ENCODE measurements at regions not wholly inside any gene's neighbourhood (a gene's known extent, or its start where the extent isn't known, plus 50 kb on each side); places are given as distances from the start of the nearest gene placed in this dataset.
A peak's percentile ranks its signal among the peaks of the same experiment; 100 is the strongest.

- Histone ChIP-seq H3K4me3 (ENCODE audit: low read length in 2 of 2) (no peak overlapping the region), H3K27me3 (ENCODE audit: insufficient read depth, low read length) (no peaks in the 10 kb centered on the region), H3K4me1 (ENCODE audit: insufficient read depth, low read length) (no peaks in the 10 kb centered on the region), H3K36me3 (ENCODE audit: insufficient read depth, low read length) (no peaks in the 10 kb centered on the region), H3K9me3 (ENCODE audit: control insufficient read depth in 1 of 2, low read length in 2 of 2) (peaks cover 0 to 5% of the 10 kb centered on the region in 2 donors), H3K27ac (ENCODE audit: low read depth, low read length) (no peak overlapping the region)
- Mint-ChIP-seq H3K4me3 (no peak overlapping the region), H3K27ac (no peak overlapping the region), H3K4me1 (no peaks in the 10 kb centered on the region), H3K9me3 (peaks cover 0 to 12% (median 8%) of the 10 kb centered on the region in 8 donors), H3K36me3 (no peaks in the 10 kb centered on the region), H3K27me3 (no peaks in the 10 kb centered on the region)
- intact Hi-C loops (cut with micrococcal nuclease) = no loop called here
- POLR2A ChIA-PET (ENCODE audit: partially characterized antibody) = no interaction called here
- DNase-seq = no peak
- CTCF ChIA-PET (ENCODE audit: partially characterized antibody) = no interaction called here
Observed at GRCh38 chr10:53006663-53007526, 234.3 kb upstream of the MBL2 start.

DNA sequence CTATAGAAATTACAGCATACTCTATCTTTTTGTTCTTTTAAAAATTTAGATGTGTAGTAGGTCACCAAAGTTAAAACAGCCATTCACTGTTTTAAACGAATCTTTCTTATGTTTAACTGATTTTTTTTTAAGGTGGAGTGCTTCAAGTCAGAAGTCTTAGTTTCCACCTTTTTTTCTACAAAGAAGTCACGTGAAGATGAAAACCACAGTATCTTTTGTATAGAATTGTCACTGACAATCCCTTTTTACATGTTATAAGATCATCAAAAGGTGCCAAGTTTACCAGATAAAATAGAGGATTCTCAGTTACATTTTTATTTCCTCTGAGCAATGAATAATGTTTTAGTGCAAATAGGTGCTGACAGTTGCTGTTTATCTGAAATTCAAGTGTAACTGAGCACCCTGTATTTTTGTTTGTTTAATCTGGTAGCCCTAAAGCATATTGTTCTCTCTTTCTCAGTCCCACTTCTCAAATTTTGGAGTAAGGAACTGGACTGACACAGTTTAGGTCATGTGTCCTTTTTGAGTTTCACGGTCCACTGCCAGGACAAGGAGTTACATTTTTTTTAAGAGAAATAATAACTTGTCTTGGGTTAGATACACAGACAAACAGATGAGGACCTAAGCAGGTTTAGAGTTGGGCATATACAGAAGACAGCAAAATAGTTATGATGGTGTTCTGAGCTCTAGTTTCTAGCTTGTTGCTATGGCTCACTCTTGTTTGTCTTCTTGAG lies 233.2 kb upstream of the MBL2 start:
- no peak overlapping the region for H3K27ac Mint-ChIP-seq
- Histone ChIP-seq H3K27me3 (ENCODE audit: insufficient read depth, low read length) (no peaks in the 10 kb centered on the region), H3K36me3 (ENCODE audit: insufficient read depth, low read length) (no peaks in the 10 kb centered on the region), H3K27ac (ENCODE audit: low read depth, low read length) (no peak overlapping the region), H3K4me3 (ENCODE audit: low read length in 2 of 2) (no peak overlapping the region), H3K9me3 (ENCODE audit: control insufficient read depth in 1 of 2, low read length in 2 of 2) (peaks cover 0 to 5% of the 10 kb centered on the region in 2 donors), H3K4me1 (ENCODE audit: insufficient read depth, low read length) (no peaks in the 10 kb centered on the region)
- H3K27me3 Mint-ChIP-seq = no peaks in the 10 kb centered on the region
- no peaks in the 10 kb centered on the region for H3K36me3 Mint-ChIP-seq
- ChIA-PET CTCF (ENCODE audit: partially characterized antibody) (no interaction called here), POLR2A (ENCODE audit: partially characterized antibody) (no interaction called here)
- no peak overlapping the region for H3K4me3 Mint-ChIP-seq
- no peak for DNase-seq
- intact Hi-C loops (cut with micrococcal nuclease) = no loop called here
- H3K4me1 Mint-ChIP-seq = no peaks in the 10 kb centered on the region
- H3K9me3 Mint-ChIP-seq = peaks cover 0 to 12% (median 9%) of the 10 kb centered on the region in 8 donors

DNA sequence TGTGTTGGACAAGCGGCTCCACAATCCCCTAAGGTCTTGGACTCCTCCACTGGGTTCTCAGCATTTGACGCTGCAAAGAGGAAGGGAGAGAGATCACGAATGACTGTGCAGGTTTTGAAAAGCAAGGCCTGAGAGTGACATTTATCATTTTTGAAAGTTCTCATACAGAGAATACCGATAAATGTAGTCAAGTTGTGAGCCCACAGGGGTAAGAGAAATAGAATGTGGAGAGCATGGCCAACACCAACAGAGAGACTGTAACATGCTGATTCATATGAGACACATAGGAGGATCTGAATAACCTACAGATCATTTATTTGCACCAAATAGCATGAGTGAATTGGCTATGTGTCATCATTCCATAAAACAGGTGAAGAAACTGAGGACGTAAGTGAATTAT lies 230.5 kb upstream of the MBL2 start:
- Mint-ChIP-seq H3K36me3 (no peaks in the 10 kb centered on the region), H3K4me3 (no peak overlapping the region), H3K9me3 (peaks cover 0 to 18% (median 9%) of the 10 kb centered on the region in 8 donors), H3K4me1 (no peaks in the 10 kb centered on the region), H3K27ac (no peak overlapping the region), H3K27me3 (no peaks in the 10 kb centered on the region)
- Histone ChIP-seq H3K27ac (ENCODE audit: low read depth, low read length) (no peak overlapping the region), H3K9me3 (ENCODE audit: control insufficient read depth in 1 of 2, low read length in 2 of 2) (peaks cover 0 to 5% of the 10 kb centered on the region in 2 donors), H3K4me3 (ENCODE audit: low read length in 2 of 2) (no peak overlapping the region), H3K36me3 (ENCODE audit: insufficient read depth, low read length) (no peaks in the 10 kb centered on the region), H3K4me1 (ENCODE audit: insufficient read depth, low read length) (no peaks in the 10 kb centered on the region), H3K27me3 (ENCODE audit: insufficient read depth, low read length) (no peaks in the 10 kb centered on the region)
- ChIA-PET POLR2A (ENCODE audit: partially characterized antibody) (no interaction called here), CTCF (ENCODE audit: partially characterized antibody) (no interaction called here)
- no peak for DNase-seq
- intact Hi-C loops (cut with micrococcal nuclease) = no loop called here

- Histone ChIP-seq H3K36me3 (ENCODE audit: insufficient read depth, low read length) (no peaks in the 10 kb centered on the region), H3K4me3 (ENCODE audit: low read length in 2 of 2) (no peak overlapping the region), H3K9me3 (ENCODE audit: control insufficient read depth in 1 of 2, low read length in 2 of 2) (peaks cover 0 to 5% of the 10 kb centered on the region in 2 donors), H3K27ac (ENCODE audit: low read depth, low read length) (no peak overlapping the region), H3K4me1 (ENCODE audit: insufficient read depth, low read length) (no peaks in the 10 kb centered on the region), H3K27me3 (ENCODE audit: insufficient read depth, low read length) (no peaks in the 10 kb centered on the region)
- H3K36me3 Mint-ChIP-seq = no peaks in the 10 kb centered on the region
- no peak for DNase-seq
- intact Hi-C loops (cut with micrococcal nuclease) = no loop called here
- H3K9me3 Mint-ChIP-seq = peaks cover 0 to 18% (median 10%) of the 10 kb centered on the region in 8 donors
- no peaks in the 10 kb centered on the region for H3K4me1 Mint-ChIP-seq
- ChIA-PET CTCF (ENCODE audit: partially characterized antibody) (no interaction called here), POLR2A (ENCODE audit: partially characterized antibody) (no interaction called here)
- no peak overlapping the region for H3K4me3 Mint-ChIP-seq
- H3K27ac Mint-ChIP-seq = no peak overlapping the region
- H3K27me3 Mint-ChIP-seq = no peaks in the 10 kb centered on the region
Observed at GRCh38 chr10:52999681-53000080, 227.1 kb upstream of the MBL2 start.

DNA sequence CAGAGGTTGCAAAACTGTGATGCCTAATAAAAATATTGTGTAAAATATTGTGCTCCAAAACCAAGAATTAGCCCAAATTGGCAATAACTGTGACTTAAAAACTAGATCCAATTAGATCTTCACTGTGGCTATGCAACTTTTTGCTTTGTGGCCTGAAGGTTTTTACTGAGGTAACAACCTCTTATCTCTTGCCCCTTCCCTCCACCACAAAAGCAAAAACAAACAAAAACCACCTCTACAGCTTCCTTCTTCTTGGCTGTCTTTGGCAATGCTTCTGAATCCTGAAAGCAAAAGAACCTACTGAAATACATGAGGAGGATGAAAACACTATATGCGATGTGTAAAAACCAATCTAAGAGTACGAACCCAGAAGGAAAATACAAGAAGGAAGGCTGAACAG lies 226.7 kb upstream of the MBL2 start:
- Histone ChIP-seq H3K27ac (ENCODE audit: low read depth, low read length) (no peak overlapping the region), H3K27me3 (ENCODE audit: insufficient read depth, low read length) (no peaks in the 10 kb centered on the region), H3K4me1 (ENCODE audit: insufficient read depth, low read length) (no peaks in the 10 kb centered on the region), H3K9me3 (ENCODE audit: control insufficient read depth in 1 of 2, low read length in 2 of 2) (peaks cover 0 to 5% of the 10 kb centered on the region in 2 donors), H3K4me3 (ENCODE audit: low read length in 2 of 2) (no peak overlapping the region), H3K36me3 (ENCODE audit: insufficient read depth, low read length) (no peaks in the 10 kb centered on the region)
- ChIA-PET CTCF (ENCODE audit: partially characterized antibody) (no interaction called here), POLR2A (ENCODE audit: partially characterized antibody) (no interaction called here)
- no peaks in the 10 kb centered on the region for H3K36me3 Mint-ChIP-seq
- peaks cover 0 to 18% (median 8%) of the 10 kb centered on the region in 8 donors for H3K9me3 Mint-ChIP-seq
- DNase-seq = no peak
- H3K27me3 Mint-ChIP-seq = no peaks in the 10 kb centered on the region
- H3K27ac Mint-ChIP-seq = peak overlapping the region in 1 of 7 donors; percentile 39
- intact Hi-C loops (cut with micrococcal nuclease) = no loop called here
- no peaks in the 10 kb centered on the region for H3K4me1 Mint-ChIP-seq
- no peak overlapping the region for H3K4me3 Mint-ChIP-seq

DNA sequence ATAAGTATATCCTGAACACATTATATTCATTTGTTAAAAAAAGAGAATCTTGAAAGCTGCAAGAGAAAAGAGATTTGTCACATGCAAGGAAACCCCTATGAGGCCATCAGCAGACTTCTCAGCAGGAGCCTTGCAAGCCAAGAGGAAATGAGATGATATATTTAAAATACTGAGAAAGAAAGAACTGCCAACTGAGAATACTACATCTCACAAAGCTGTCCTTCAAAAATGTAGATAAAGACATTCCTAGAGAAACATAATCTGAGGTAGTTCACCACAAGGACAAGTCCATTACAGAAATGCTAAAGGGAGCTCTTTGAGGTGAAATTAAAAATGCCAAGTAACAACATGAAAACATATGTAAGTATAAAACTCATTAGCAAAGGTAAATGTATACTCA lies 224.4 kb upstream of the MBL2 start:
- peaks cover 0 to 18% (median 7%) of the 10 kb centered on the region in 8 donors for H3K9me3 Mint-ChIP-seq
- no peaks in the 10 kb centered on the region for H3K36me3 ChIP-seq (ENCODE audit: insufficient read depth, low read length)
- H3K27ac Mint-ChIP-seq = no peak overlapping the region
- no peaks in the 10 kb centered on the region for H3K4me1 ChIP-seq (ENCODE audit: insufficient read depth, low read length)
- ChIA-PET POLR2A (ENCODE audit: partially characterized antibody) (no interaction called here), CTCF (ENCODE audit: partially characterized antibody) (no interaction called here)
- no peak overlapping the region for H3K27ac ChIP-seq (ENCODE audit: low read depth, low read length)
- H3K27me3 ChIP-seq (ENCODE audit: insufficient read depth, low read length) = no peaks in the 10 kb centered on the region
- no peaks in the 10 kb centered on the region for H3K27me3 Mint-ChIP-seq
- no peak overlapping the region for H3K4me3 ChIP-seq (ENCODE audit: low read length in 2 of 2)
- no peaks in the 10 kb centered on the region for H3K36me3 Mint-ChIP-seq
- no peak for DNase-seq
- H3K4me1 Mint-ChIP-seq = no peaks in the 10 kb centered on the region
- intact Hi-C loops (cut with micrococcal nuclease) = no loop called here
- no peaks in the 10 kb centered on the region for H3K9me3 ChIP-seq (ENCODE audit: control insufficient read depth in 1 of 2, low read length in 2 of 2)
- H3K4me3 Mint-ChIP-seq = no peak overlapping the region

DNA sequence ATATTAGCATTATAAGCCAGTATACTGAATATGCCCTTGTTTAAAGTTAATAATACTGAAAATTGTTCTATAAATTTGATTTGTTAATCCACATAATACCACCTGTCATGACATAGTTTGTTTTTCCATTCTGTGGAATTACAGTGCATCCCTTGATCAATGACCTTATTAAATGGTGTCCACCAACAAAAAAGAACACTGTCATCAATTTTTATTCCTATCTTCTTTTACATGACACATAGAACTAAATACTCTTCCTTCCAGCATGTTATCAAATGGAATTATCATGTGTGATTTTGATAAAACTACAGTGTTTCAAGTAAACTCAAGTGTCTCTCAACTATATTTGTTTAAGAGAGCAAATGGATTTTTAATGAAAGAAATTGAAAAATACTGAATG lies 221.8 kb upstream of the MBL2 start:
- CTCF ChIA-PET (ENCODE audit: partially characterized antibody) = no interaction called here
- H3K4me3 Mint-ChIP-seq = no peak overlapping the region
- no peaks in the 10 kb centered on the region for H3K27me3 Mint-ChIP-seq
- no peak overlapping the region for H3K27ac ChIP-seq (ENCODE audit: low read depth, low read length)
- intact Hi-C loops (cut with micrococcal nuclease) = no loop called here
- no peaks in the 10 kb centered on the region for H3K36me3 Mint-ChIP-seq
- no peaks in the 10 kb centered on the region for H3K4me1 Mint-ChIP-seq
- H3K9me3 Mint-ChIP-seq = peaks cover 0 to 21% (median 7%) of the 10 kb centered on the region in 8 donors
- no peaks in the 10 kb centered on the region for H3K9me3 ChIP-seq (ENCODE audit: control insufficient read depth in 1 of 2, low read length in 2 of 2)
- no peak overlapping the region for H3K27ac Mint-ChIP-seq
- no peaks in the 10 kb centered on the region for H3K36me3 ChIP-seq (ENCODE audit: insufficient read depth, low read length)
- POLR2A ChIA-PET (ENCODE audit: partially characterized antibody) = no interaction called here
- H3K4me1 ChIP-seq (ENCODE audit: insufficient read depth, low read length) = no peaks in the 10 kb centered on the region
- no peak for DNase-seq
- no peak overlapping the region for H3K4me3 ChIP-seq (ENCODE audit: low read length in 2 of 2)
- no peaks in the 10 kb centered on the region for H3K27me3 ChIP-seq (ENCODE audit: insufficient read depth, low read length)

Measured in CD4-positive, alpha-beta memory T cell (primary cell).